ENCODE measurements at regions not wholly inside any gene's neighbourhood (a gene's known extent, or its start where the extent isn't known, plus 50 kb on each side); places are given as distances from the start of the nearest gene placed in this dataset.

DNA sequence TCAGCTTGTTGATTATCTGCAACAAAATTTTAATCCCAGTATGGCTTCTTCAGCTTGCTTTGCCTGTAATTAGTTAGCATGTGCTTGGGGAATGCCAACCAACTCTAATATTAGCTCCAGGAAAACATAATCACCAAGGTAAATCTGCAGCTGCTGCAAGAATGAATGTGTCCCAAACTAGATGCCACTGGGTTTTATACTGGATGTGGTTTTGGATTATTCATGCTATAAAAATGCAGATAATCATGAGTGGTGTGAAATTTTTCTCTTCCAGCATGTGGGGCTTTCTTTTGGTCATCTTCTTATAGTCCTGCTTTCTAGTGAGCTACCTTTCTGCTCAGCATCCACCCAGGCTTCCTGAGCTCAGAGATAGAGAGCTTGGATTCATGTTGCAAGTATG lies 295.9 kb upstream of the CASK start:
- Histone ChIP-seq H3K9me3 (ENCODE audit: control extremely low read depth in 1 of 3, control insufficient read depth in 2 of 3, insufficient read depth in 1 of 3, low read length in 2 of 3) (no peaks in the 10 kb centered on the region), H3K4me2 (replicated peaks; ENCODE audit: low read depth, low read length, poor library complexity, severe bottlenecking) (no peak overlapping the region), H2AFZ (ENCODE audit: insufficient read depth, low read depth, low read length, poor library complexity, severe bottlenecking) (no peak overlapping the region), H3K79me2 (ENCODE audit: control insufficient read depth, insufficient read depth, low read length) (no peaks in the 10 kb centered on the region), H3K4me1 (ENCODE audit: control insufficient read depth in 2 of 2, insufficient read depth in 2 of 2, low read length in 2 of 2) (no peaks in the 10 kb centered on the region), H3K9ac (ENCODE audit: low read length) (no peak overlapping the region), H3K27ac (ENCODE audit: low read length in 2 of 2) (no peak overlapping the region), H4K20me1 (ENCODE audit: control insufficient read depth, insufficient read depth, low read length, poor library complexity, severe bottlenecking) (no peaks in the 10 kb centered on the region), H3K27me3 (replicated peaks in 1 of 4; ENCODE audit: control extremely low read depth in 1 of 4, control insufficient read depth in 3 of 4, insufficient read depth in 4 of 4, low read length in 3 of 4) (peaks cover 0 to 2% (median 0%) of the 10 kb centered on the region in 4 experiments), H3K4me3 (ENCODE audit: control extremely low read depth in 1 of 5, extremely low read depth in 1 of 5, insufficient read depth in 1 of 5, low read depth in 2 of 5, low read length in 4 of 5) (no peak overlapping the region), H3K36me3 (replicated peaks in 1 of 2; ENCODE audit: control extremely low read depth in 1 of 2, control insufficient read depth in 1 of 2, extremely low read depth in 1 of 2, insufficient read depth in 2 of 2, low read length in 1 of 2) (no peaks in the 10 kb centered on the region)
- POLR2A ChIA-PET: no interaction called here
- Mint-ChIP-seq H3K9me3 (ENCODE audit: insufficient read depth) (no peaks in the 10 kb centered on the region), H3K4me3 (no peak overlapping the region), H3K27me3 (no peaks in the 10 kb centered on the region), H3K27ac (no peak overlapping the region), H3K4me1 (no peaks in the 10 kb centered on the region)
- DNase-seq (no peak), ATAC-seq (ENCODE audit: low read depth) (no peak)
- CTCF ChIA-PET: no interaction called here
- TF ChIP-seq EZH2 (IDR thresholded peaks at IDR 0.05; ENCODE audit: borderline replicate concordance, insufficient read depth, low read depth, low read length, poor library complexity, severe bottlenecking) (no peak), CTCF (IDR thresholded peaks at IDR 0.05) (no peak)
- intact Hi-C loops (cut with micrococcal nuclease): no loop called here

DNA sequence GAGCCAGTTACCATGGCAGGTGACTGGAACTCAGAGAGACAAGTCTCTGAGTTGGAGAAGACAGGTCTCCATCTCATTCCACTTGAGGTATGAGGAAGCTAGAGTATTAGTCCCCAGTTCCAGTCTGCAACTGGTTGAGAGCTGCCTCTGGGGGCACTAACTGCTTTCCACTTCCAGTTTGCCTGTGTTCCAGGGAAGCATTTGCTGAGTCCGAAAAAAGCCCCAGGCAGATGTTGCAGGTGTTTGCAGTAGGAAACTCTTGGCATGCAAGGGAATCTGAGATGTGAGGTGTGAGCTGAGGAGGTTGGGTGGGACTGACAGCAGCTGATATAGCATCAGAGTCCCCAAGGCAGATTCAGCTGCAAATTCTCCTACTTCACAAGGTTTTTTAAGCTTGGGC lies 272.2 kb upstream of the CASK start:
- TF ChIP-seq EZH2 (IDR thresholded peaks at IDR 0.05; ENCODE audit: borderline replicate concordance, insufficient read depth, low read depth, low read length, poor library complexity, severe bottlenecking) (no peak), CTCF (IDR thresholded peaks at IDR 0.05) (no peak)
- WGBS (ENCODE audit: insufficient coverage): no CpG with 5 or more reads among the region's 1 CpG
- Histone ChIP-seq H3K4me3 (ENCODE audit: control extremely low read depth in 1 of 5, extremely low read depth in 1 of 5, insufficient read depth in 1 of 5, low read depth in 2 of 5, low read length in 4 of 5) (no peak overlapping the region), H3K9me3 (ENCODE audit: control extremely low read depth in 1 of 3, control insufficient read depth in 2 of 3, insufficient read depth in 1 of 3, low read length in 2 of 3) (no peaks in the 10 kb centered on the region), H3K9ac (ENCODE audit: low read length) (no peak overlapping the region), H3K36me3 (replicated peaks in 1 of 2; ENCODE audit: control extremely low read depth in 1 of 2, control insufficient read depth in 1 of 2, extremely low read depth in 1 of 2, insufficient read depth in 2 of 2, low read length in 1 of 2) (no peaks in the 10 kb centered on the region), H3K27me3 (replicated peaks in 1 of 4; ENCODE audit: control extremely low read depth in 1 of 4, control insufficient read depth in 3 of 4, insufficient read depth in 4 of 4, low read length in 3 of 4) (no peaks in the 10 kb centered on the region), H2AFZ (ENCODE audit: insufficient read depth, low read depth, low read length, poor library complexity, severe bottlenecking) (no peak overlapping the region), H3K27ac (ENCODE audit: low read length in 2 of 2) (no peak overlapping the region), H3K4me1 (ENCODE audit: control insufficient read depth in 2 of 2, insufficient read depth in 2 of 2, low read length in 2 of 2) (no peaks in the 10 kb centered on the region), H3K79me2 (ENCODE audit: control insufficient read depth, insufficient read depth, low read length) (no peaks in the 10 kb centered on the region), H4K20me1 (ENCODE audit: control insufficient read depth, insufficient read depth, low read length, poor library complexity, severe bottlenecking) (no peaks in the 10 kb centered on the region), H3K4me2 (replicated peaks; ENCODE audit: low read depth, low read length, poor library complexity, severe bottlenecking) (no peak overlapping the region)
- no peak overlapping the region for H3K4me3 Mint-ChIP-seq
- no peak for DNase-seq
- ChIA-PET CTCF (no interaction called here), POLR2A (no interaction called here)
- H3K27me3 Mint-ChIP-seq: no peaks in the 10 kb centered on the region
- H3K9me3 Mint-ChIP-seq (ENCODE audit: insufficient read depth): no peaks in the 10 kb centered on the region
- no peak for ATAC-seq (ENCODE audit: low read depth)
- no peak overlapping the region for H3K27ac Mint-ChIP-seq
- intact Hi-C loops (cut with micrococcal nuclease): no loop called here
- no peaks in the 10 kb centered on the region for H3K4me1 Mint-ChIP-seq
